ENCODE measurements at regions not wholly inside any gene's neighbourhood (a gene's known extent, or its start where the extent isn't known, plus 50 kb on each side); places are given as distances from the start of the nearest gene placed in this dataset.

DNA sequence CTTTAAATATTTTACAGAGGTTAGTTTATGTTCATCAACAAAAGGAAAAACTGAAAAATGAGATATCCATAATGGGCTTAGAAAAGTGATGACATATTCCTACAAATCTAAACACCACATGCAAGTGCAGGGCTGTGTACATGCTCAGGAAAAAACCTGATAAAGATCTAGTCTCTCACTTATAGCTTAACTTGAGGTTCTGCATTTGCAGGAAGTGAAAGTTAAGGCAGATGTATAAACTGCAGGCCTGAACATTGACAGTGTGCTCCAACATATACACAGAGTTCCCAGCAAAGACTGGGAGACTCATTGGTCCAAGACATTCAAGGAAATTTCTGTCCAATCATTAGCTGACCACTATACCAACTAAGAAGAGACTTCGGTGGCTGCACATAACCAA, 63.8 kb upstream of the RET start (continued):
- TF ChIP-seq ZNF207 (IDR thresholded peaks at IDR 0.05; ENCODE audit: borderline replicate concordance) (no peak), TBL1XR1 (IDR thresholded peaks at IDR 0.05; ENCODE audit: low read depth, low read length) (no peak), ESRRA (IDR thresholded peaks at IDR 0.05; ENCODE audit: low read length) (no peak), FOXM1 (IDR thresholded peaks at IDR 0.05; ENCODE audit: low read depth, low read length) (no peak), ZZZ3 (IDR thresholded peaks at IDR 0.05; ENCODE audit: control insufficient read depth, insufficient read length, low read depth) (no peak), RUNX3 (IDR thresholded peaks at IDR 0.05; ENCODE audit: low read length) (no peak), SMARCA5 (IDR thresholded peaks at IDR 0.05) (no peak)
- TF ChIP-seq, protein P1, sequence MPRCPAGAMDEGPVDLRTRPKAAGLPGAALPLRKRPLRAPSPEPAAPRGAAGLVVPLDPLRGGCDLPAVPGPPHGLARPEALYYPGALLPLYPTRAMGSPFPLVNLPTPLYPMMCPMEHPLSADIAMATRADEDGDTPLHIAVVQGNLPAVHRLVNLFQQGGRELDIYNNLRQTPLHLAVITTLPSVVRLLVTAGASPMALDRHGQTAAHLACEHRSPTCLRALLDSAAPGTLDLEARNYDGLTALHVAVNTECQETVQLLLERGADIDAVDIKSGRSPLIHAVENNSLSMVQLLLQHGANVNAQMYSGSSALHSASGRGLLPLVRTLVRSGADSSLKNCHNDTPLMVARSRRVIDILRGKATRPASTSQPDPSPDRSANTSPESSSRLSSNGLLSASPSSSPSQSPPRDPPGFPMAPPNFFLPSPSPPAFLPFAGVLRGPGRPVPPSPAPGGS (IDR thresholded peaks at IDR 0.05; ENCODE audit: borderline replicate concordance, insufficient read depth, low read depth, low read length, poor library complexity, severe bottlenecking), result no peak

DNA sequence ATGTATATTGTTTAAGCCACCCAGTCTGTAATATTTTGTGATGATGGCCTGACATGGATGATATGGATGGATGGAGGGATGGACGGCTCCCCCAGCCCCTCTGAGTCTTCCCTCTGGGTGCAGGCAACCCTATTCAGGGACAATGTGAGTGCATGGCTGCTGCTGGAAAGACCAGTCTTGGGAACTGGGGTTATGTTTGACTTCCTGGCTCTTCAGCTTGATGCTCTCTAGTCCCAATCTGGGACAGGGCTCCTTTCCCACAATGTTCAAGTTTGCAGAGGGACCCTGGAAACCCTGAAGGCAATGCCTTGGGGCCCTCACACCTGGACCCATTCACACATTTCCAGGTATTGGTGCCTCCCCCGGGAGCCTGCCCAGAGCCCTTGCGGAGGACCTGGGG, 52.3 kb upstream of the RET start:
- H3K4me3 ChIP-seq, result no peak overlapping the region
- no peaks in the 10 kb centered on the region for H3K27me3 ChIP-seq (replicated peaks in 1 of 2; ENCODE audit: control insufficient read depth in 2 of 2, insufficient read depth in 2 of 2, low read length in 1 of 2)
- CTCF ChIA-PET, result no interaction called here
- no peak overlapping the region for H3K9ac ChIP-seq (ENCODE audit: control insufficient read depth, insufficient read depth, low read length)
- no peak for FAIRE-seq
- H3K36me3 ChIP-seq (ENCODE audit: control insufficient read depth in 2 of 2, insufficient read depth in 2 of 2, low read length in 1 of 2), result no peaks in the 10 kb centered on the region
- no peaks in the 10 kb centered on the region for H3K79me2 ChIP-seq (ENCODE audit: control insufficient read depth, insufficient read depth, low read length)
- TF ChIP-seq RUNX3 (IDR thresholded peaks at IDR 0.05; ENCODE audit: low read length), result no peak
- no peak for TF ChIP-seq KDM1A (IDR thresholded peaks at IDR 0.05; ENCODE audit: borderline replicate concordance)
- no peak for TF ChIP-seq POU2F2 (IDR thresholded peaks at IDR 0.05; ENCODE audit: borderline replicate concordance, low read depth, low read length)
- no peak for TF ChIP-seq IKZF2 (IDR thresholded peaks at IDR 0.05)
- no peak for TF ChIP-seq PBX3 (IDR thresholded peaks at IDR 0.05; ENCODE audit: insufficient replicate concordance, low read depth, low read length)
- no peak for TF ChIP-seq WRNIP1 (IDR thresholded peaks at IDR 0.05; ENCODE audit: borderline replicate concordance, low read depth, low read length)
- no peak overlapping the region for H3K4me2 ChIP-seq (ENCODE audit: control insufficient read depth, insufficient read depth)
- SMC1A ChIA-PET (ENCODE audit: uncharacterized antibody, unreplicated experiment), result no interaction called here
- DNase-seq (ENCODE audit: low read depth, low spot score), result no peak
- no peaks in the 10 kb centered on the region for H4K20me1 ChIP-seq (ENCODE audit: control insufficient read depth, insufficient read depth)
- WGBS (ENCODE audit: insufficient coverage, insufficient replicate concordance, low lambda C conversion rate, missing lambda C conversion rate), result 34% methylated on average over 3 of the region's 3 CpGs
- intact Hi-C loops (cut with micrococcal nuclease; ENCODE audit: unreplicated experiment), result no loop called here
- H3K27ac ChIP-seq (ENCODE audit: control insufficient read depth, insufficient read depth), result no peak overlapping the region
- RAD21 ChIA-PET (ENCODE audit: unreplicated experiment), result no interaction called here
- ATAC-seq, result no peak
- no peaks in the 10 kb centered on the region for H3K4me1 ChIP-seq (ENCODE audit: control insufficient read depth, insufficient read depth, low read length)
- no TSS peak for BruUV-seq (replicated peaks)
- POLR2A ChIA-PET, result no interaction called here
- no peaks in the 10 kb centered on the region for H3K9me3 ChIP-seq (replicated peaks; ENCODE audit: control insufficient read depth, insufficient read depth, low read length)
- in situ Hi-C loops (cut with MboI), result loop anchor here (25.0 kb wide), 1 partner anchor 88 kb away; no protein-coding TSS in a partner anchor
- H2AFZ ChIP-seq (ENCODE audit: control insufficient read depth, low read depth, low read length), result no peak overlapping the region

Data from GM12878 (cell line).